ENCODE measurements at regions not wholly inside any gene's neighbourhood (a gene's known extent, or its start where the extent isn't known, plus 50 kb on each side); places are given as distances from the start of the nearest gene placed in this dataset.

DNA sequence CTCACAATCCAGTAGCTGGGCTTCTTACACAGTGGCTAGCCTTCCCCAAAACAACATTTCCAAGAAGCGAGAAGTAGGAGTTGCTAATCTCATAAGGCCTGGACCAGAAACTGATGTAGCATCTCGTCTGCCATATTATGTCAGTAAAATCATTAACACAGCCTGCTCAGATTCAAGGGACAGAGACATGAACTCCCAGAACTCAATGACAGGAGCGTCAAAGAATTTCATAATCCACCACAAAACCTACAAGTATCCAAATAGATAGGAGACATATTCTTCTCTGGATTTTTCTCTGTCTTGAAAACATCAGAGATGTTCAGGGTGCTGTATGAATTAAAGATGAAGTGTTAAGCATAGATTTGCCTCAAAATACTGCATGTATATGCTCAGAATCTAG, 457.6 kb upstream of the ACTBL2 start:
- no TSS peak for BruUV-seq (replicated peaks)
- Mint-ChIP-seq H3K9me3 (ENCODE audit: unreplicated experiment) (no peaks in the 10 kb centered on the region), H3K4me1 (ENCODE audit: low read depth, unreplicated experiment) (no peaks in the 10 kb centered on the region), H3K36me3 (ENCODE audit: insufficient read depth, unreplicated experiment) (no peaks in the 10 kb centered on the region), H3K27me3 (ENCODE audit: insufficient read depth, unreplicated experiment) (no peaks in the 10 kb centered on the region), H3K4me3 (ENCODE audit: unreplicated experiment) (no peak overlapping the region), H3K27ac (ENCODE audit: unreplicated experiment) (no peak overlapping the region)
- no peak for DNase-seq
- Histone ChIP-seq H3K4me3 (ENCODE audit: low read depth, low read length) (no peak overlapping the region), H3K9me3 (no peaks in the 10 kb centered on the region), H3K27me3 (replicated peaks; ENCODE audit: control insufficient read depth, insufficient read depth, low read length) (no peaks in the 10 kb centered on the region), H3K4me1 (no peaks in the 10 kb centered on the region), H3K36me3 (ENCODE audit: control insufficient read depth, insufficient read depth, low read length) (no peaks in the 10 kb centered on the region)
- TF ChIP-seq, protein P1, sequence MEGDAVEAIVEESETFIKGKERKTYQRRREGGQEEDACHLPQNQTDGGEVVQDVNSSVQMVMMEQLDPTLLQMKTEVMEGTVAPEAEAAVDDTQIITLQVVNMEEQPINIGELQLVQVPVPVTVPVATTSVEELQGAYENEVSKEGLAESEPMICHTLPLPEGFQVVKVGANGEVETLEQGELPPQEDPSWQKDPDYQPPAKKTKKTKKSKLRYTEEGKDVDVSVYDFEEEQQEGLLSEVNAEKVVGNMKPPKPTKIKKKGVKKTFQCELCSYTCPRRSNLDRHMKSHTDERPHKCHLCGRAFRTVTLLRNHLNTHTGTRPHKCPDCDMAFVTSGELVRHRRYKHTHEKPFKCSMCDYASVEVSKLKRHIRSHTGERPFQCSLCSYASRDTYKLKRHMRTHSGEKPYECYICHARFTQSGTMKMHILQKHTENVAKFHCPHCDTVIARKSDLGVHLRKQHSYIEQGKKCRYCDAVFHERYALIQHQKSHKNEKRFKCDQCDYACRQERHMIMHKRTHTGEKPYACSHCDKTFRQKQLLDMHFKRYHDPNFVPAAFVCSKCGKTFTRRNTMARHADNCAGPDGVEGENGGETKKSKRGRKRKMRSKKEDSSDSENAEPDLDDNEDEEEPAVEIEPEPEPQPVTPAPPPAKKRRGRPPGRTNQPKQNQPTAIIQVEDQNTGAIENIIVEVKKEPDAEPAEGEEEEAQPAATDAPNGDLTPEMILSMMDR (IDR thresholded peaks at IDR 0.05; ENCODE audit: insufficient read depth in 1 of 2, low read depth in 1 of 2, low read length in 1 of 2, severe bottlenecking in 1 of 2, unreplicated experiment in 1 of 2): no peak
- CTCF ChIA-PET: no interaction called here
- POLR2A ChIA-PET: no interaction called here
- intact Hi-C loops (cut with micrococcal nuclease; ENCODE audit: unreplicated experiment): no loop called here

DNA sequence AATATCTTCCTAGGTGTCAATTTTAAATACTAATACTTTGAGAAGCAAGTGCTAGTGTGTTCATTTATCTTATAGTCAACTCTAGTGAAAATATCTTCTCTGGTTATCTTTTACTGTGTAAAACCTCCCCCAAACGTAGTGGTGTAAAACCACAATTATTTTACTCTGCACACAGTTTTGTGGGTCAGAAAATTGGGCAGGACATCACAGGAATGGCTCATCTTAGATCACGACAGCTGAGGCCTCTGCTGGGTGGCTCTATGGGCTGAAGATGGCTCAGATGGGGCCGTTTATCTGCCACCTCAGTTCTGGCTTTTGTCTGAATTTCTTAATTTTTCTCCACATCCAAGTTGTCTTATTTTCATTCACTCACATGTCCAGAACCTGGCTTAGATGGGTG, 457.2 kb upstream of the ACTBL2 start:
- H3K36me3 ChIP-seq (ENCODE audit: control insufficient read depth, insufficient read depth, low read length): no peaks in the 10 kb centered on the region
- CTCF ChIA-PET: no interaction called here
- TF ChIP-seq, protein P1 (IDR thresholded peaks at IDR 0.05; ENCODE audit: insufficient read depth in 1 of 2, low read depth in 1 of 2, low read length in 1 of 2, severe bottlenecking in 1 of 2, unreplicated experiment in 1 of 2): no peak
- H3K27me3 ChIP-seq (replicated peaks; ENCODE audit: control insufficient read depth, insufficient read depth, low read length): no peaks in the 10 kb centered on the region
- no peaks in the 10 kb centered on the region for H3K36me3 Mint-ChIP-seq (ENCODE audit: insufficient read depth, unreplicated experiment)
- no peak overlapping the region for H3K27ac Mint-ChIP-seq (ENCODE audit: unreplicated experiment)
- intact Hi-C loops (cut with micrococcal nuclease; ENCODE audit: unreplicated experiment): no loop called here
- POLR2A ChIA-PET: no interaction called here
- no peaks in the 10 kb centered on the region for H3K27me3 Mint-ChIP-seq (ENCODE audit: insufficient read depth, unreplicated experiment)
- no peaks in the 10 kb centered on the region for H3K4me1 Mint-ChIP-seq (ENCODE audit: low read depth, unreplicated experiment)
- no peaks in the 10 kb centered on the region for H3K9me3 Mint-ChIP-seq (ENCODE audit: unreplicated experiment)
- H3K4me1 ChIP-seq: no peaks in the 10 kb centered on the region
- BruUV-seq (replicated peaks): no TSS peak
- DNase-seq: no peak
- no peaks in the 10 kb centered on the region for H3K9me3 ChIP-seq
- no peak overlapping the region for H3K4me3 Mint-ChIP-seq (ENCODE audit: unreplicated experiment)
- no peak overlapping the region for H3K4me3 ChIP-seq (ENCODE audit: low read depth, low read length)

DNA sequence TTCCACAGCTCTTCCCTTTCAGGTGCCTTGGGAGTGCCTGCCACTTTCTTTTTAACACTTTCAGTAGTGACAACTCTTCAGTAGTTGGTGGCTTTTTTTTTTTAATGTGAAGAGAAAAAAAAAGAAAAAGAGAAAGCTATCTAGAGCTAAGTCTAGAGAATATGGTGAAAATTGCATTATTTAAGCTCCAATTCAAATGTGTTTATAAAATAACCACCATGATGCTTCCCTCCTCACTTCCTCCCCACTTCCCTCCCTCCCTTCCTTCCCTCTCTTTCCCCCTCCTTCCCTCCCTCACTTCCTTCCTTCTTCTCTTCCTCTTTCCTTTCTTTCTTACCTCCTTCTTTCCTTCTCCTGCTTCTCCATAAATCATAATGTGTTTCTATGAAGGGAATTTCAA, 456.7 kb upstream of the ACTBL2 start:
- Histone ChIP-seq H3K36me3 (ENCODE audit: control insufficient read depth, insufficient read depth, low read length) (no peaks in the 10 kb centered on the region), H3K27me3 (replicated peaks; ENCODE audit: control insufficient read depth, insufficient read depth, low read length) (no peaks in the 10 kb centered on the region), H3K9me3 (no peaks in the 10 kb centered on the region), H3K4me1 (no peaks in the 10 kb centered on the region), H3K4me3 (ENCODE audit: low read depth, low read length) (no peak overlapping the region)
- Mint-ChIP-seq H3K4me3 (ENCODE audit: unreplicated experiment) (no peak overlapping the region), H3K9me3 (ENCODE audit: unreplicated experiment) (no peaks in the 10 kb centered on the region), H3K4me1 (ENCODE audit: low read depth, unreplicated experiment) (no peaks in the 10 kb centered on the region), H3K27ac (ENCODE audit: unreplicated experiment) (no peak overlapping the region), H3K36me3 (ENCODE audit: insufficient read depth, unreplicated experiment) (no peaks in the 10 kb centered on the region), H3K27me3 (ENCODE audit: insufficient read depth, unreplicated experiment) (no peaks in the 10 kb centered on the region)
- no peak for DNase-seq
- TF ChIP-seq, protein P1 (IDR thresholded peaks at IDR 0.05; ENCODE audit: insufficient read depth in 1 of 2, low read depth in 1 of 2, low read length in 1 of 2, severe bottlenecking in 1 of 2, unreplicated experiment in 1 of 2): no peak
- POLR2A ChIA-PET: no interaction called here
- CTCF ChIA-PET: no interaction called here
- no TSS peak for BruUV-seq (replicated peaks)
- intact Hi-C loops (cut with micrococcal nuclease; ENCODE audit: unreplicated experiment): no loop called here
